AG04450 (cell line): ENCODE measurements at regions not wholly inside any gene's neighbourhood (a gene's known extent, or its start where the extent isn't known, plus 50 kb on each side); places are given as distances from the start of the nearest gene placed in this dataset.

Experiments used
- CTCF ChIA-PET: fragments of 300-600, 350-600 bp; formaldehyde crosslinking; extraction: SDS; loops from one replicate; lab custom pipeline; 2022; ENCODE audit warnings: antibody characterized with exemption, inconsistent platforms; lab: Charles Lee
- POLR2A ChIA-PET: fragments of 350-600 bp; formaldehyde crosslinking; extraction: SDS; loops from one replicate; lab custom pipeline; 2021; ENCODE audit warnings: antibody characterized with exemption, inconsistent platforms; lab: Yijun Ruan, JAX
- DNase-seq: peaks from one replicate; pipeline ENCODE4 v3.0.0-alpha.2; 2011; ENCODE audit warnings: low read depth, low spot score
- H3K27ac ChIP-seq: one replicate; pipeline ENCODE4 v1.5.1; 2012; ENCODE audit warnings: low read depth, low read length, control low read depth
- H3K27me3 ChIP-seq: one replicate; pipeline ENCODE4 v1.6.0; 2012; ENCODE audit warnings: low read length; ENCODE audit not compliant: control insufficient read depth, insufficient read depth
- H3K4me3 ChIP-seq: 2 replicates; pipeline ENCODE4 v1.5.1; 2011; ENCODE audit warnings: mild to moderate bottlenecking, low read depth, low read length, control low read depth
- H3K9me3 ChIP-seq: 2 replicates; pipeline ENCODE4 v1.5.1; 2012; ENCODE audit warnings: low read length; ENCODE audit not compliant: control insufficient read depth, insufficient read depth
- CTCF ChIP-seq: IDR thresholded peaks from 2 replicates; pipeline ENCODE4 v1.5.1; 2011; ENCODE audit warnings: low read depth, low read length, control low read depth, inconsistent platforms

GRCh38 chr3:159724627-159725026 lies 264.0 kb upstream of the IL12A start:
- Histone ChIP-seq H3K9me3 (no peaks in the 10 kb centered on the region), H3K27me3 (no peaks in the 10 kb centered on the region), H3K27ac (no peak overlapping the region), H3K4me3 (no peak overlapping the region)
- ChIA-PET CTCF (interaction anchor here (1.3 kb wide), 1 partner anchor 42 kb away, joined by 3 read pairs; no protein-coding TSS in a partner anchor), POLR2A (no interaction called here)
- no peak for TF ChIP-seq CTCF
- no peak for DNase-seq

- Histone ChIP-seq H3K27ac (no peak overlapping the region), H3K4me3 (no peak overlapping the region), H3K27me3 (no peaks in the 10 kb centered on the region), H3K9me3 (no peaks in the 10 kb centered on the region)
- POLR2A ChIA-PET, result interaction anchor here (0.5 kb wide), 1 partner anchor 8 kb away, joined by 4 read pairs; no protein-coding TSS in a partner anchor
- no peak for DNase-seq
- TF ChIP-seq CTCF, result no peak
- CTCF ChIA-PET, result interaction anchor here (0.8 to 1.3 kb wide), 4 partner anchors 15 to 403 kb away, joined by 3 to 7 read pairs (median 3); no protein-coding TSS in a partner anchor
Measured at GRCh38 chr3:159726231-159726964, 262.2 kb upstream of the IL12A start.

GRCh38 chr3:159727506-159727905 lies 261.1 kb upstream of the IL12A start:
- ChIA-PET POLR2A (no interaction called here), CTCF (no interaction called here)
- TF ChIP-seq CTCF, result no peak
- Histone ChIP-seq H3K9me3 (no peaks in the 10 kb centered on the region), H3K27ac (no peak overlapping the region), H3K27me3 (no peaks in the 10 kb centered on the region), H3K4me3 (no peak overlapping the region)
- DNase-seq, result no peak

GRCh38 chr3:159731254-159731653 lies 257.4 kb upstream of the IL12A start:
- H3K27me3 ChIP-seq, result no peaks in the 10 kb centered on the region
- TF ChIP-seq CTCF, result no peak
- POLR2A ChIA-PET, result no interaction called here
- H3K27ac ChIP-seq, result no peak overlapping the region
- no peaks in the 10 kb centered on the region for H3K9me3 ChIP-seq
- CTCF ChIA-PET, result interaction anchor here (1.6 kb wide), 1 partner anchor 73 kb away, joined by 4 read pairs; no protein-coding TSS in a partner anchor
- no peak overlapping the region for H3K4me3 ChIP-seq
- no peak for DNase-seq
